PC-3 (cell line): ENCODE measurements at regions not wholly inside any gene's neighbourhood (a gene's known extent, or its start where the extent isn't known, plus 50 kb on each side); places are given as distances from the start of the nearest gene placed in this dataset.

Experiments used
- CTCF ChIP-seq: fragments of 300-600 bp; sonication (generic); conservative IDR thresholded peaks from 2 replicates; pipeline ENCODE4 v1.5.1; 2017; ENCODE audit warnings: antibody characterized with exemption, low read depth, mild to moderate bottlenecking, low read length
- EZH2 ChIP-seq: fragments of 300-600 bp; sonication (generic); IDR thresholded peaks from one replicate; pipeline ENCODE4 v1.6.1; 2017; ENCODE audit warnings: antibody characterized with exemption, mild to moderate bottlenecking, low read length; ENCODE audit not compliant: unreplicated experiment
- EZH2phosphoT487 ChIP-seq: fragments of 300-600 bp; sonication (generic); IDR thresholded peaks from 2 replicates; pipeline ENCODE4 v1.6.1; 2018; ENCODE audit warnings: mild to moderate bottlenecking, antibody characterized with exemption, low read length, borderline replicate concordance

GRCh38 chr3:18992709-18993108 is 155.6 kb upstream of the KCNH8 start:
- TF ChIP-seq EZH2 (no peak), CTCF (no peak), EZH2phosphoT487 (no peak)
